Uterus (tissue), 2 donors: ENCODE measurements at regions not wholly inside any gene's neighbourhood (a gene's known extent, or its start where the extent isn't known, plus 50 kb on each side); places are given as distances from the start of the nearest gene placed in this dataset.

Experiments
- CTCF ChIP-seq, 4 experiments: fragments of 200-600 bp in 2 of 4; fragments of 450-650 bp in 2 of 4; sonication (generic) in 2 of 4; IDR thresholded peaks; one replicate each; pipeline ENCODE4 v1.5.1; 2016 to 2019; ENCODE audit warnings: antibody characterized with exemption in 4 of 4, mild to moderate bottlenecking in 2 of 4, moderate library complexity in 1 of 4
- POLR2A ChIP-seq, 2 donors: fragments of 450-650 bp; IDR thresholded peaks; one replicate each; pipeline ENCODE4 v1.6.1; 2016; ENCODE audit warnings: antibody characterized with exemption in 2 of 2, mild to moderate bottlenecking in 1 of 2, moderate library complexity in 1 of 2

- TF ChIP-seq CTCF (IDR thresholded peaks at IDR 0.05) (no peak), POLR2A (IDR thresholded peaks at IDR 0.05) (no peak)
These were observed 1802.9 kb upstream of the WWC1 start for GRCh38 chr5:166488560-166488959.
